Gastrocnemius medialis (tissue), 4 donors: ENCODE measurements at regions not wholly inside any gene's neighbourhood (a gene's known extent, or its start where the extent isn't known, plus 50 kb on each side); places are given as distances from the start of the nearest gene placed in this dataset.

Source experiments
- ATAC-seq, 2 donors: fragments of 150-250 bp; one replicate each; pipeline ENCODE4 v1.9.1; 2016
- DNase-seq, 2 donors: peaks; one replicate each; pipeline ENCODE4 v3.0.0-alpha.2; 2019
- H3K27ac ChIP-seq, 4 donors: fragments of 200-600 bp; sonication (generic); 1 replicate in 1 of 4; 2 replicates in 3 of 4; pipeline ENCODE4 v1.5.1; 2016 to 2018; ENCODE audit warnings: mild to moderate bottlenecking in 2 of 4, moderate library complexity in 1 of 4
- H3K27me3 ChIP-seq, 3 donors: fragments of 200-600 bp; sonication (generic) in 2 of 3; 1 replicate in 1 of 3; 2 replicates in 2 of 3; pipeline versions ENCODE4 v1.5.1 to v1.6.0; 2016 to 2019; ENCODE audit warnings: mild to moderate bottlenecking in 1 of 3, moderate library complexity in 1 of 3
- H3K36me3 ChIP-seq, 2 donors: fragments of 200-600 bp; sonication (generic) in 1 of 2; one replicate each; pipeline ENCODE4 v1.5.1; 2017 to 2018
- H3K4me1 ChIP-seq, 2 donors: fragments of 200-600 bp; sonication (generic) in 1 of 2; one replicate each; pipeline ENCODE4 v1.5.1; 2016 to 2017; ENCODE audit warnings: mild to moderate bottlenecking in 2 of 2
- H3K4me3 ChIP-seq, 4 donors: fragments of 200-600 bp; sonication (generic) in 3 of 4; 1 replicate in 1 of 4; 2 replicates in 3 of 4; pipeline ENCODE4 v1.5.1; 2016 to 2019; ENCODE audit warnings: mild to moderate bottlenecking in 2 of 4
- H3K9me3 ChIP-seq, 3 donors: fragments of 200-600 bp; sonication (generic) in 2 of 3; 1 replicate in 1 of 3; 2 replicates in 2 of 3; pipeline ENCODE4 v1.5.1; 2016 to 2019
- CTCF ChIP-seq, 5 experiments: fragments of 450-650 bp in 3 of 5; fragments of 200-600 bp in 2 of 5; sonication (generic) in 2 of 5; IDR thresholded peaks in 4 of 5; conservative IDR thresholded peaks in 1 of 5; 1 replicate in 4 of 5; 2 replicates in 1 of 5; pipeline ENCODE4 v1.5.1; 2016 to 2019; ENCODE audit warnings: antibody characterized with exemption in 5 of 5, mild to moderate bottlenecking in 3 of 5, moderate library complexity in 3 of 5
- POLR2A ChIP-seq, 2 donors: fragments of 450-650 bp; IDR thresholded peaks; one replicate each; pipeline ENCODE4 v1.6.1; 2017; ENCODE audit warnings: antibody characterized with exemption in 2 of 2, mild to moderate bottlenecking in 2 of 2, moderate library complexity in 2 of 2
- in situ Hi-C, 4 donors: fragments of 200-750 bp; cut with MboI; loops; one replicate each; pipeline versions ENCODE4 v1.15.0 to v1.8.0; 2017; ENCODE audit warnings: low sequenced_read_pairs in 4 of 4
- intact Hi-C: fragments of 100-400 bp; cut with DNase I; formaldehyde crosslinking; loops from one replicate; pipeline ENCODE4 v1.15.1; 2023; ENCODE audit warnings: low total_unique reads

DNA sequence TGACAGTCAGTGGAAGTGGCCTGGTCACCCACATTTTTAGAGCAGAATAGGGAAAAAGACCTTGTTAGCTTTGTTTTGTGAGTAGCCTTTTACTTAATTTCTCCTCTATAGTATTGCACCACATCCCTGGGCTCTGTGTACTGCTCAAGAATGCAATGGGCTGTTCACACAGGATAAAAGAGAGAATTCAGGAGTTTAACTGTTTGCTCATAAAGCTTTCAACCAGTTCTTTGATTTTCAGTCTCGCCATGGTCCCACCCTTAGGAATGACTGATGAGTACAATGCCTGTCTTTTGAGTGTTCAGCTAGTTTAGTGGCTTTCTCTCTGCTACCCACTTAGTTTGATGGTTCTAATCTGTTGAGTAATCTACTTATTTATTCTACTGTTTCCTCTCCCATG is 129.7 kb downstream of the PLG start:
- DNase-seq (no peak), ATAC-seq (no peak)
- H3K4me3 ChIP-seq = no peak overlapping the region
- H3K4me1 ChIP-seq = no peaks in the 10 kb centered on the region
- intact Hi-C loops (no loop called here), in situ Hi-C loops (no loop called here)
- no peaks in the 10 kb centered on the region for H3K9me3 ChIP-seq
- no peaks in the 10 kb centered on the region for H3K27me3 ChIP-seq
- TF ChIP-seq CTCF (IDR thresholded peaks at IDR 0.05 in 4 of 5, conservative IDR thresholded peaks at IDR 0.05 in 1 of 5) (no peak), POLR2A (IDR thresholded peaks at IDR 0.05) (no peak)
- H3K27ac ChIP-seq = no peak overlapping the region
- no peaks in the 10 kb centered on the region for H3K36me3 ChIP-seq

GRCh38 chr6:160832422-160832821 is 130.4 kb downstream of the PLG start:
- H3K4me1 ChIP-seq = no peaks in the 10 kb centered on the region
- intact Hi-C loops = no loop called here
- no peaks in the 10 kb centered on the region for H3K9me3 ChIP-seq
- H3K36me3 ChIP-seq = no peaks in the 10 kb centered on the region
- no peak overlapping the region for H3K4me3 ChIP-seq
- H3K27ac ChIP-seq = no peak overlapping the region
- no peaks in the 10 kb centered on the region for H3K27me3 ChIP-seq
- DNase-seq = no peak
- in situ Hi-C loops = no loop called here
- ATAC-seq = no peak
- TF ChIP-seq CTCF (IDR thresholded peaks at IDR 0.05 in 4 of 5, conservative IDR thresholded peaks at IDR 0.05 in 1 of 5) (no peak), POLR2A (IDR thresholded peaks at IDR 0.05) (no peak)

DNA sequence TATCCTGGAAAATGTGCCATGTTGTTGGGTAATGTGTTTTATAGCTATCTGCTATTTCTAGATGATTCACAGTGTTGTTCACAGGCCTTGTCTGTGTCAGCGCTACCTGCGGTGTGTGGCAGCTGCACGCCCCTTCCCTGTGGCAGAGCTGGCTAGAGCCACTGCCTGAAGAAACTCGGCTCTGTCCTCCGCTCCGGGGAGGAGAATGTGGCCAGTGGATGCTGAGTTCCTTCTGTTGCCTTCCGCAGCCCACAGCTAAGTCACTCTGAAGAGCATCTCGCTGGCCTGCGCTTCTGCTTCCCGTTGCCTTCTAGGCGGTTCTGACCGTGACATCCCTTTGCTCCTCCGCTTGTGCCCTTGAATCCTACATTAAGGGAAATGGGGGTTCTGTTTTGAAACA is 135.1 kb downstream of the PLG start:
- ATAC-seq = no peak
- DNase-seq = no peak
- Histone ChIP-seq H3K27me3 (no peaks in the 10 kb centered on the region), H3K9me3 (no peaks in the 10 kb centered on the region), H3K27ac (no peak overlapping the region), H3K4me1 (no peaks in the 10 kb centered on the region), H3K36me3 (no peaks in the 10 kb centered on the region), H3K4me3 (no peak overlapping the region)
- intact Hi-C loops (no loop called here), in situ Hi-C loops (no loop called here)
- TF ChIP-seq POLR2A (IDR thresholded peaks at IDR 0.05) (no peak), CTCF (IDR thresholded peaks at IDR 0.05 in 4 of 5, conservative IDR thresholded peaks at IDR 0.05 in 1 of 5) (no peak)

DNA sequence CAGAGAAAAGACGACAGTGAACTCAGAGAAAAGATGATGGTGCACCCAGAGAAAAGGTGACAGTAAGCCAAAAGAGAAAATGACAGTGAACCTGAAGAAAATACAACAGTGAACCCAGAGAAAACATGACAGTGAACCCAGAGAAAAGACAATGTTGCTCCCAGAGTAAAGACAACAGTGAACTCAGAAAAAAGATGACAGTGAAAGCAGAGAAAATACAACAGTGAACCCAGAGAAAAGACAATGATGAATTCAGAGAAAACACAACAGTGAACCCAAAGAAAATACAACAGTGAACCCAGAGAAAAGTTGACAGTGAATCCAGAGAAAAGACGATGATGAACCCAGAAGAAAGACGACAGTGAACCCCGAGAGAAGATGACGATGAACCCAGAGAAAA is 140.5 kb upstream of the MAP3K4 start:
- no peaks in the 10 kb centered on the region for H3K27me3 ChIP-seq
- DNase-seq (no peak), ATAC-seq (no peak)
- H3K27ac ChIP-seq = no peak overlapping the region
- H3K4me1 ChIP-seq = no peaks in the 10 kb centered on the region
- H3K36me3 ChIP-seq = no peaks in the 10 kb centered on the region
- TF ChIP-seq CTCF (IDR thresholded peaks at IDR 0.05 in 4 of 5, conservative IDR thresholded peaks at IDR 0.05 in 1 of 5) (no peak), POLR2A (IDR thresholded peaks at IDR 0.05) (no peak)
- H3K9me3 ChIP-seq = no peaks in the 10 kb centered on the region
- in situ Hi-C loops (no loop called here), intact Hi-C loops (no loop called here)
- H3K4me3 ChIP-seq = no peak overlapping the region

GRCh38 chr6:160853946-160854345 is 137.6 kb upstream of the MAP3K4 start:
- ATAC-seq = no peak
- Histone ChIP-seq H3K9me3 (no peaks in the 10 kb centered on the region), H3K4me3 (no peak overlapping the region), H3K36me3 (no peaks in the 10 kb centered on the region), H3K27me3 (no peaks in the 10 kb centered on the region), H3K4me1 (no peaks in the 10 kb centered on the region), H3K27ac (no peak overlapping the region)
- no peak for TF ChIP-seq CTCF (IDR thresholded peaks at IDR 0.05 in 4 of 5, conservative IDR thresholded peaks at IDR 0.05 in 1 of 5)
- TF ChIP-seq POLR2A (IDR thresholded peaks at IDR 0.05) = no peak
- in situ Hi-C loops = no loop called here
- DNase-seq = no peak
- intact Hi-C loops = no loop called here
